H1 (cell line): ENCODE measurements at regions not wholly inside any gene's neighbourhood (a gene's known extent, or its start where the extent isn't known, plus 50 kb on each side); places are given as distances from the start of the nearest gene placed in this dataset.

Experiments used
- CTCF ChIA-PET: fragments of 300-600 bp; sonication (Branson Sonifier 250); formaldehyde crosslinking; loops from one replicate; lab custom pipeline; 2021; ENCODE audit not compliant: partially characterized antibody; lab: Charles Lee
- POLR2A ChIA-PET: fragments of 300-600 bp; sonication (Branson Sonifier 250); formaldehyde crosslinking; loops from one replicate; lab custom pipeline; 2021; ENCODE audit warnings: inconsistent platforms; ENCODE audit not compliant: partially characterized antibody; lab: Charles Lee
- DNase-seq, 2 experiments: peaks; one replicate each; pipeline versions ENCODE4 v3.0.0 to v3.0.0-alpha.2; 2010 to 2022; ENCODE audit warnings: low spot score in 2 of 2, low read depth in 1 of 2, mixed read lengths in 1 of 2
- FAIRE-seq: peaks from 2 replicates; lab custom pipeline; 2011; peaks lifted over from hg19 to GRCh38; lab: Jason Lieb, UNC
- H2AFZ ChIP-seq: 2 replicates; pipeline ENCODE4 v1.8.1; 2012; ENCODE audit warnings: low read length, inconsistent platforms
- H2AK5ac ChIP-seq: 2 replicates; pipeline ENCODE4 v1.6.1; 2013; ENCODE audit warnings: low read depth, low read length
- H2BK120ac ChIP-seq: replicated peaks from 2 replicates; pipeline ENCODE3; 2013; ENCODE audit warnings: low read depth, low read length, inconsistent platforms
- H2BK12ac ChIP-seq: 2 replicates; pipeline ENCODE4 v1.6.1; 2013; ENCODE audit warnings: low read depth, low read length
- H2BK15ac ChIP-seq: 2 replicates; pipeline ENCODE4 v1.6.1; 2013; ENCODE audit warnings: low read length
- H2BK20ac ChIP-seq: 2 replicates; pipeline ENCODE4 v1.6.1; 2013; ENCODE audit warnings: low read length
- H2BK5ac ChIP-seq: 2 replicates; pipeline ENCODE4 v1.6.1; 2013; ENCODE audit warnings: low read depth, low read length
- H3K14ac ChIP-seq: 2 replicates; pipeline ENCODE4 v1.6.1; 2013; ENCODE audit warnings: inconsistent platforms; ENCODE audit not compliant: insufficient read length
- H3K18ac ChIP-seq: 2 replicates; pipeline ENCODE4 v1.6.1; 2013; ENCODE audit warnings: low read length; ENCODE audit errors: extremely low read depth
- H3K23ac ChIP-seq: 2 replicates; pipeline ENCODE4 v1.6.1; 2013; ENCODE audit warnings: inconsistent platforms; ENCODE audit not compliant: insufficient read length
- H3K23me2 ChIP-seq: 2 replicates; pipeline ENCODE4 v1.6.1; 2013; ENCODE audit warnings: low read depth, low read length
- H3K27ac ChIP-seq: 2 replicates; pipeline ENCODE4 v1.6.1; 2011; ENCODE audit warnings: low read depth, low read length, inconsistent platforms
- H3K27me3 ChIP-seq, 4 experiments: replicated peaks in 1 of 4; 1 replicate in 1 of 4; 2 replicates in 3 of 4; pipeline versions ENCODE4 v1.6.1 to v1.8.1; 2011 to 2013; ENCODE audit warnings: low read length in 3 of 4, mild to moderate bottlenecking in 3 of 4, inconsistent platforms in 2 of 4, mixed read lengths in 2 of 4, moderate library complexity in 1 of 4; ENCODE audit not compliant: control insufficient read depth in 3 of 4, insufficient read depth in 3 of 4; ENCODE audit errors: extremely low read depth in 1 of 4
- H3K36me3 ChIP-seq, 4 experiments: 2 replicates each; pipeline versions ENCODE4 v1.6.1 to v1.8.1; 2011 to 2013; ENCODE audit warnings: mild to moderate bottlenecking in 4 of 4, low read length in 3 of 4, moderate library complexity in 2 of 4, control low read depth in 1 of 4, inconsistent platforms in 1 of 4; ENCODE audit not compliant: insufficient read depth in 4 of 4, control insufficient read depth in 2 of 4
- H3K4ac ChIP-seq: replicated peaks from 2 replicates; pipeline ENCODE3; 2013; ENCODE audit warnings: low read length, low read depth, mixed read lengths, inconsistent platforms; ENCODE audit not compliant: insufficient read length
- H3K4me1 ChIP-seq, 4 experiments: replicated peaks in 1 of 4; 1 replicate in 1 of 4; 2 replicates in 3 of 4; pipeline versions ENCODE4 v1.6.1 to v1.8.1; 2011 to 2013; ENCODE audit warnings: low read length in 3 of 4, inconsistent platforms in 2 of 4, mixed read lengths in 1 of 4; ENCODE audit not compliant: insufficient read depth in 4 of 4, control insufficient read depth in 3 of 4
- H3K4me2 ChIP-seq, 2 experiments: 2 replicates each; pipeline versions ENCODE4 v1.6.1 to v1.8.1; 2011 to 2013; ENCODE audit warnings: low read depth in 2 of 2, low read length in 2 of 2, control low read depth in 1 of 2, inconsistent platforms in 1 of 2, mild to moderate bottlenecking in 1 of 2; ENCODE audit not compliant: insufficient read depth in 1 of 2
- H3K4me3 ChIP-seq, 4 experiments: fragments of 200-600, 300-600 bp in 1 of 4; sonication (generic), shearing (Covaris generic), sonication (Bioruptor Twin) in 1 of 4; 2 replicates each; pipeline versions ENCODE4 v1.5.1 to v1.8.1; 2011 to 2016; ENCODE audit warnings: low read length in 4 of 4, low read depth in 3 of 4, control low read depth in 2 of 4, inconsistent platforms in 2 of 4, mild to moderate bottlenecking in 2 of 4, mixed read lengths in 1 of 4, moderate library complexity in 1 of 4; ENCODE audit not compliant: insufficient read depth in 2 of 4; ENCODE audit errors: extremely low read depth in 1 of 4
- H3K56ac ChIP-seq: replicated peaks from 2 replicates; pipeline ENCODE3; 2013; ENCODE audit warnings: low read depth, mild to moderate bottlenecking, mixed read lengths, low read length, inconsistent platforms; ENCODE audit not compliant: insufficient read length
- H3K79me1 ChIP-seq: 2 replicates; pipeline ENCODE4 v1.6.1; 2013; ENCODE audit warnings: low read depth, low read length, control low read depth
- H3K79me2 ChIP-seq, 2 experiments: 2 replicates each; pipeline versions ENCODE4 v1.6.1 to v1.8.1; 2012 to 2013; ENCODE audit warnings: low read length in 2 of 2, mild to moderate bottlenecking in 2 of 2, inconsistent platforms in 1 of 2; ENCODE audit not compliant: insufficient read depth in 2 of 2, control insufficient read depth in 1 of 2
- H3K9ac ChIP-seq, 4 experiments: replicated peaks in 1 of 4; 1 replicate in 1 of 4; 2 replicates in 3 of 4; pipeline versions ENCODE4 v1.6.1 to v1.8.1; 2011 to 2013; ENCODE audit warnings: low read depth in 3 of 4, low read length in 3 of 4, control low read depth in 2 of 4, mild to moderate bottlenecking in 2 of 4, moderate library complexity in 2 of 4, inconsistent platforms in 1 of 4; ENCODE audit errors: extremely low read depth in 1 of 4
- H3K9me3 ChIP-seq, 2 experiments: 2 replicates each; pipeline versions ENCODE4 v1.6.1 to v1.8.1; 2012 to 2013; ENCODE audit warnings: mild to moderate bottlenecking in 2 of 2, moderate library complexity in 2 of 2, control low read depth in 1 of 2, inconsistent platforms in 1 of 2, low read depth in 1 of 2, low read length in 1 of 2, mixed read lengths in 1 of 2; ENCODE audit not compliant: insufficient read depth in 2 of 2
- H4K20me1 ChIP-seq, 2 experiments: replicated peaks in 1 of 2; 2 replicates each; pipeline versions ENCODE3 to v1.8.1; 2011 to 2013; ENCODE audit warnings: inconsistent platforms in 2 of 2, low read length in 2 of 2, mild to moderate bottlenecking in 1 of 2; ENCODE audit not compliant: insufficient read depth in 2 of 2, control insufficient read depth in 1 of 2
- H4K5ac ChIP-seq: 2 replicates; pipeline ENCODE4 v1.6.1; 2013; ENCODE audit warnings: low read length, low read depth, mixed read lengths, inconsistent platforms; ENCODE audit not compliant: insufficient read length
- H4K8ac ChIP-seq: 2 replicates; pipeline ENCODE4 v1.8.0; 2013; ENCODE audit warnings: mild to moderate bottlenecking, moderate library complexity, low read length, inconsistent platforms; ENCODE audit not compliant: insufficient read depth; ENCODE audit errors: extremely low read depth
- H4K91ac ChIP-seq: replicated peaks from 2 replicates; pipeline ENCODE3; 2013; ENCODE audit warnings: low read length, mixed read lengths, inconsistent platforms; ENCODE audit not compliant: insufficient read length
- CTBP2 ChIP-seq: IDR thresholded peaks from 2 replicates; pipeline ENCODE4 v1.7.0; 2011; ENCODE audit warnings: borderline replicate concordance, mild to moderate bottlenecking, moderate library complexity, mixed read lengths, low read length; ENCODE audit not compliant: insufficient read depth, insufficient read length
- KDM1A ChIP-seq: fragments of 200-600, 300-600 bp; sonication (generic); IDR thresholded peaks from 2 replicates; pipeline ENCODE4 v1.7.1; 2016; ENCODE audit warnings: mild to moderate bottlenecking, low read length, borderline replicate concordance
- YY1 ChIP-seq: IDR thresholded peaks from 2 replicates; pipeline ENCODE4 v1.6.1; 2011; ENCODE audit warnings: low read depth, mild to moderate bottlenecking, low read length
- WGBS, 2 experiments: shearing (Covaris generic) in 1 of 2; methylation state at CpG; one replicate each; pipeline versions ENCODE4 v1.1.6 to v1.1.7; 2013 to 2015; ENCODE audit warnings: low lambda C conversion rate in 2 of 2, mixed read lengths in 2 of 2, inconsistent platforms in 1 of 2, low coverage in 1 of 2, missing lambda C conversion rate in 1 of 2; ENCODE audit not compliant: insufficient replicate concordance in 2 of 2, insufficient coverage in 1 of 2, insufficient read length in 1 of 2; ENCODE audit errors: extremely low coverage in 1 of 2, missing lambda C conversion rate in 1 of 2; 5-methylcytosine and 5-hydroxymethylcytosine counted together

DNA sequence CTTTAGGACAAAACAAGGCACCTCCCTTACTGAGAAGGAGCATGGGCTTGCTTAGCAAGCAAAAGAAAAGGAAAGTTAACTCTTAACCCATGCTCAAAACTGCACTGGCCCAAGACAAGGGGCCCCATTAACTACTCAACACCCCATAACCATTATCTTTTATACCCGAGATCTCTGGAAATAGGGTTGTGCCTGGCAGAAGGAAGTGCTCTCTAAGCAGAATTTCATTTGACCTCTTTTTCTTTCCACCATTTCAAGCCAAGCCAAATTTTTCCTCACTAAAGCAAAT, 167.2 kb downstream of the RASEF start:
- Histone ChIP-seq H3K27ac (no peak overlapping the region), H3K18ac (no peak overlapping the region), H3K36me3 (peaks cover 0 to 20% (median 0%) of the 10 kb centered on the region in 4 experiments; a peak in 4 of 8 replicates), H4K91ac (no peak overlapping the region), H4K20me1 (no peaks in the 10 kb centered on the region), H2BK120ac (no peak overlapping the region), H2BK20ac (no peak overlapping the region), H3K4me2 (no peak overlapping the region), H4K5ac (no peak overlapping the region), H3K9ac (no peak overlapping the region), H2BK15ac (no peak overlapping the region), H3K14ac (no peak overlapping the region), H2BK5ac (no peak overlapping the region), H4K8ac (no peak overlapping the region), H2AK5ac (no peak overlapping the region), H2AFZ (no peak overlapping the region), H3K4me1 (peaks cover 0 to 8% (median 1%) of the 10 kb centered on the region in 4 experiments; a peak in 2 of 7 replicates), H3K4me3 (no peak overlapping the region), H3K23ac (no peak overlapping the region), H3K27me3 (no peaks in the 10 kb centered on the region), H3K23me2 (no peaks in the 10 kb centered on the region), H3K4ac (no peak overlapping the region), H2BK12ac (no peak overlapping the region), H3K79me2 (no peaks in the 10 kb centered on the region), H3K56ac (no peak overlapping the region), H3K79me1 (no peaks in the 10 kb centered on the region; the same call in 1 of the 2 replicates), H3K9me3 (0 out of 4 replicates have a peak, but pooled peaks cover 0 to 3% of the 10 kb centered on the region in 2 experiments)
- ChIA-PET CTCF (no interaction called here), POLR2A (no interaction called here)
- 100% methylated on average over 1 of the region's 1 CpG; no CpG with 5 or more reads in 1 of the 2 experiments for WGBS, 2 experiments
- no peak for FAIRE-seq
- no peak for DNase-seq
- TF ChIP-seq CTBP2 (no peak), KDM1A (no peak), YY1 (no peak)
